ENCODE measurements at regions not wholly inside any gene's neighbourhood (a gene's known extent, or its start where the extent isn't known, plus 50 kb on each side); places are given as distances from the start of the nearest gene placed in this dataset.

GRCh38 chr1:192108161-192108560 lies 50.1 kb upstream of the RGS18 start (continued):
- no peak for TF ChIP-seq AR (CRISPR knock-in tag; IDR thresholded peaks at IDR 0.05)
- no peak for TF ChIP-seq ZNF138 (CRISPR knock-in tag; conservative IDR thresholded peaks at IDR 0.05)
- TF ChIP-seq SMAD3 (CRISPR knock-in tag; IDR thresholded peaks at IDR 0.05; ENCODE audit: borderline replicate concordance) = no peak
- no peak for TF ChIP-seq JAZF1 (CRISPR knock-in tag; IDR thresholded peaks at IDR 0.05)
- TF ChIP-seq PREB (CRISPR knock-in tag; IDR thresholded peaks at IDR 0.05; ENCODE audit: borderline replicate concordance) = no peak
